Liver (tissue), 8 donors: ENCODE measurements at regions not wholly inside any gene's neighbourhood (a gene's known extent, or its start where the extent isn't known, plus 50 kb on each side); places are given as distances from the start of the nearest gene placed in this dataset.

Experiments used
- DNase-seq: peaks from one replicate; pipeline ENCODE4 v3.0.0-alpha.2; 2017; ENCODE audit warnings: low spot score
- H3K27ac ChIP-seq, 2 donors: one replicate each; pipeline ENCODE4 v1.7.0; 2013; ENCODE audit warnings: inconsistent platforms in 2 of 2, low read length in 2 of 2, control low read depth in 1 of 2, low read depth in 1 of 2, mild to moderate bottlenecking in 1 of 2
- H3K27me3 ChIP-seq, 4 donors: one replicate each; pipeline versions ENCODE4 v1.6.1 to v1.7.0; 2013; ENCODE audit warnings: low read length in 3 of 4, inconsistent platforms in 1 of 4, mild to moderate bottlenecking in 1 of 4, moderate library complexity in 1 of 4; ENCODE audit not compliant: control insufficient read depth in 4 of 4, insufficient read depth in 4 of 4
- H3K36me3 ChIP-seq, 4 donors: one replicate each; pipeline versions ENCODE4 v1.6.1 to v1.7.0; 2013; ENCODE audit warnings: low read length in 3 of 4, mild to moderate bottlenecking in 3 of 4, low read depth in 1 of 4, moderate library complexity in 1 of 4; ENCODE audit not compliant: control insufficient read depth in 4 of 4, insufficient read depth in 3 of 4
- H3K4me1 ChIP-seq, 4 donors: one replicate each; pipeline versions ENCODE4 v1.6.1 to v1.7.0; 2013; ENCODE audit warnings: low read length in 3 of 4, mild to moderate bottlenecking in 3 of 4, moderate library complexity in 1 of 4; ENCODE audit not compliant: control insufficient read depth in 4 of 4, insufficient read depth in 4 of 4
- H3K4me3 ChIP-seq, 3 donors: one replicate each; pipeline versions ENCODE4 v1.6.1 to v1.7.0; 2013; ENCODE audit warnings: low read length in 3 of 3, control low read depth in 1 of 3, low read depth in 1 of 3, mild to moderate bottlenecking in 1 of 3
- H3K9ac ChIP-seq, 2 donors: one replicate each; pipeline ENCODE4 v1.7.0; 2013; ENCODE audit warnings: low read length in 2 of 2, mild to moderate bottlenecking in 2 of 2, moderate library complexity in 2 of 2, control low read depth in 1 of 2, low read depth in 1 of 2
- H3K9me3 ChIP-seq, 4 donors: one replicate each; pipeline versions ENCODE4 v1.6.1 to v1.7.0; 2013; ENCODE audit warnings: low read length in 3 of 4; ENCODE audit not compliant: control insufficient read depth in 4 of 4
- EGR1 ChIP-seq, 2 donors: IDR thresholded peaks; 2 replicates each; pipeline ENCODE4 v1.6.1; 2016 to 2018; ENCODE audit warnings: antibody characterized with exemption in 2 of 2, low read depth in 2 of 2
- FOXA1 ChIP-seq: IDR thresholded peaks from 2 replicates; pipeline ENCODE4 v1.6.1; 2016; ENCODE audit warnings: antibody characterized with exemption
- FOXA2 ChIP-seq: IDR thresholded peaks from 2 replicates; pipeline ENCODE4 v1.6.1; 2016; ENCODE audit warnings: antibody characterized with exemption
- GABPA ChIP-seq, 2 donors: IDR thresholded peaks in 1 of 2; conservative IDR thresholded peaks in 1 of 2; 2 replicates each; pipeline ENCODE4 v1.6.1; 2016; ENCODE audit warnings: antibody characterized with exemption in 2 of 2, mild to moderate bottlenecking in 1 of 2, moderate library complexity in 1 of 2
- HNF4A ChIP-seq, 2 donors: conservative IDR thresholded peaks; 2 replicates each; pipeline ENCODE4 v1.6.1; 2016; ENCODE audit warnings: antibody characterized with exemption in 2 of 2, mild to moderate bottlenecking in 2 of 2
- HNF4G ChIP-seq: IDR thresholded peaks from 2 replicates; pipeline ENCODE4 v1.6.1; 2016; ENCODE audit warnings: antibody characterized with exemption
- JUND ChIP-seq, 2 donors: IDR thresholded peaks; 2 replicates each; pipeline ENCODE4 v1.6.1; 2016; ENCODE audit warnings: antibody characterized with exemption in 2 of 2
- NR2F2 ChIP-seq: IDR thresholded peaks from 2 replicates; pipeline ENCODE4 v1.6.1; 2016; ENCODE audit warnings: antibody characterized with exemption
- RAD21 ChIP-seq, 2 donors: IDR thresholded peaks; 2 replicates each; pipeline ENCODE4 v1.6.1; 2016; ENCODE audit warnings: antibody characterized with exemption in 2 of 2, mild to moderate bottlenecking in 2 of 2
- RXRA ChIP-seq, 2 donors: IDR thresholded peaks; 2 replicates each; pipeline ENCODE4 v1.6.1; 2017 to 2018; ENCODE audit warnings: antibody characterized with exemption in 2 of 2, mild to moderate bottlenecking in 1 of 2
- SP1 ChIP-seq: IDR thresholded peaks from 2 replicates; pipeline ENCODE4 v1.6.1; 2018; ENCODE audit warnings: antibody characterized with exemption, mild to moderate bottlenecking
- TAF1 ChIP-seq: conservative IDR thresholded peaks from 2 replicates; pipeline ENCODE4 v1.6.1; 2016; ENCODE audit warnings: antibody characterized with exemption, mild to moderate bottlenecking
- YY1 ChIP-seq: IDR thresholded peaks from 2 replicates; pipeline ENCODE4 v1.6.1; 2016; ENCODE audit warnings: antibody characterized with exemption, mild to moderate bottlenecking
- WGBS: extraction: QIAGEN DNeasy Blood & Tissue Kit; methylation state at CpG from one replicate; pipeline ENCODE4 v1.1.7; 2013; 5-methylcytosine and 5-hydroxymethylcytosine counted together
- TF ChIP-seq, protein P1 (sequence below): fragments of 150-350 bp; IDR thresholded peaks from 2 replicates; pipeline ENCODE4 v1.5.1; 2017; ENCODE audit warnings: improper control_type of control experiment, low read depth, low read length; ENCODE audit not compliant: missing input control
- TF ChIP-seq, protein P2 (sequence below): IDR thresholded peaks from 2 replicates; pipeline ENCODE4 v1.6.1; 2016; ENCODE audit warnings: antibody characterized with exemption
- TF ChIP-seq, protein P3 (sequence below): IDR thresholded peaks from 2 replicates; pipeline ENCODE4 v1.6.1; 2016; ENCODE audit warnings: antibody characterized with exemption
- donor health status: healthy.
- donor health status: healthy.
- donor health status: healthy.
- donor health status: healthy.
- donor health status: healthy.

DNA sequence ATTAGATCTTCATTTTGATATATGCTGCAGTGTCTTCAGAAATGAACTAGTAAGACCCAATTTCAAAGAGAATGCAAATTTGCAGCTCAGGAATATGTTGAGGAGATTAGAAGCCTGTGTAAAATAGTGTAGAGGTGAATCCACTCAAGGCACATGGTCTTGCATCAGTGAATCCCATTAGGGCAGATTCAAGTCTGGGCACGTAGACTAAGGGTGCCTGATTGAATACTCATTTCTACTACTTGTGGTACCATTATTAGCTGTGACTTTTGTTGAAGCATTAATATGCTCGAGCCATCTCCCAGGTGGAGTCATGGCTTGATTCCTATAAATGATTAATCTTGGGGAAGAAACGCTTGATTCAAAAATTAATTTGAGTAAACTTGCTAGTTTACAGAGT lies 129.4 kb downstream of the AKAP11 start (continued):
- TF ChIP-seq HNF4G (no peak), GABPA (IDR thresholded peaks at IDR 0.05 in 1 of 2, conservative IDR thresholded peaks at IDR 0.05 in 1 of 2) (no peak), FOXA1 (no peak), HNF4A (conservative IDR thresholded peaks at IDR 0.05) (no peak)

DNA sequence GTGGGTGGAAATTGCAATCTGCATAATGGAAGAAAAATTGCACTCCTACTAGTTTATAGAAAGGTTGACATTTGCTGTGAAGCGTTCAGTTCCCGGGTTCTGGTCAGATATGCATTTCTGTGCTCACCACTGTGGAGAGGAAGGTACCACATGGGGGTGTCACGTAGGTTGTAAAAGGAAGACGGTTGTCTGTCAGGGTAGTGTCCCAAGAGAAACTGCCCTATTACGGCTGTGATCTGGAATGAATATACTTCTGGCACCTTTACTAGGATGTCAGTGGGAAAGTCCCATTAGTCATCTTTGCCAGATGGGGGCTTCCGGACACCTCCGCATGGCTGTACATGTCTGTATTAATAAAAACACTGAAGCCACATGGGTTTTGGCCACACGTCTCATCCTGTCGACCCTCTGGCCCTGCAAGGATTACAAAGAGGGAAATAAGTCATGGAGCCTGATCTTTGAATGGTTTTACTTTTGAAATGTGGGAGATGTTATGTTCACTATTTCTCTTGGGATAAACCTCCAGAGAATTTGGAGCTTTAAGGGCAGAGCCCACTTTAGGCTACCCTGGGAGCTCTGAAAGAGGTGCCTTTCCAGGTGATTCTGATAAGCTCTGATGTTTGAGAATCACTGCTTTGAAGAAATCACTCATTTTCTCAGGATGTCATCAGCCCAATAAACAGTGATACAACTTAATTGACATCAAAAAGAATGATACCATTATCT lies 133.9 kb downstream of the AKAP11 start:
- Histone ChIP-seq H3K9me3 (no peaks in the 10 kb centered on the region), H3K27ac (no peak overlapping the region), H3K36me3 (no peaks in the 10 kb centered on the region), H3K4me3 (no peak overlapping the region), H3K9ac (no peak overlapping the region), H3K27me3 (no peaks in the 10 kb centered on the region), H3K4me1 (no peaks in the 10 kb centered on the region)
- WGBS = 78% methylated on average over 9 of the region's 9 CpGs
- no peak for DNase-seq
- TF ChIP-seq TAF1 (no peak), FOXA1 (no peak), NR2F2 (no peak), GABPA (IDR thresholded peaks at IDR 0.05 in 1 of 2, conservative IDR thresholded peaks at IDR 0.05 in 1 of 2) (no peak), EGR1 (IDR thresholded peaks at IDR 0.05; ENCODE audit: low read depth in 2 of 2) (no peak), JUND (IDR thresholded peaks at IDR 0.05) (no peak), SP1 (no peak), RAD21 (IDR thresholded peaks at IDR 0.05) (no peak), RXRA (IDR thresholded peaks at IDR 0.05) (no peak), YY1 (no peak), HNF4A (conservative IDR thresholded peaks at IDR 0.05) (no peak), HNF4G (no peak)
- TF ChIP-seq, protein P1, sequence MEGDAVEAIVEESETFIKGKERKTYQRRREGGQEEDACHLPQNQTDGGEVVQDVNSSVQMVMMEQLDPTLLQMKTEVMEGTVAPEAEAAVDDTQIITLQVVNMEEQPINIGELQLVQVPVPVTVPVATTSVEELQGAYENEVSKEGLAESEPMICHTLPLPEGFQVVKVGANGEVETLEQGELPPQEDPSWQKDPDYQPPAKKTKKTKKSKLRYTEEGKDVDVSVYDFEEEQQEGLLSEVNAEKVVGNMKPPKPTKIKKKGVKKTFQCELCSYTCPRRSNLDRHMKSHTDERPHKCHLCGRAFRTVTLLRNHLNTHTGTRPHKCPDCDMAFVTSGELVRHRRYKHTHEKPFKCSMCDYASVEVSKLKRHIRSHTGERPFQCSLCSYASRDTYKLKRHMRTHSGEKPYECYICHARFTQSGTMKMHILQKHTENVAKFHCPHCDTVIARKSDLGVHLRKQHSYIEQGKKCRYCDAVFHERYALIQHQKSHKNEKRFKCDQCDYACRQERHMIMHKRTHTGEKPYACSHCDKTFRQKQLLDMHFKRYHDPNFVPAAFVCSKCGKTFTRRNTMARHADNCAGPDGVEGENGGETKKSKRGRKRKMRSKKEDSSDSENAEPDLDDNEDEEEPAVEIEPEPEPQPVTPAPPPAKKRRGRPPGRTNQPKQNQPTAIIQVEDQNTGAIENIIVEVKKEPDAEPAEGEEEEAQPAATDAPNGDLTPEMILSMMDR = no peak
- TF ChIP-seq, protein P2, sequence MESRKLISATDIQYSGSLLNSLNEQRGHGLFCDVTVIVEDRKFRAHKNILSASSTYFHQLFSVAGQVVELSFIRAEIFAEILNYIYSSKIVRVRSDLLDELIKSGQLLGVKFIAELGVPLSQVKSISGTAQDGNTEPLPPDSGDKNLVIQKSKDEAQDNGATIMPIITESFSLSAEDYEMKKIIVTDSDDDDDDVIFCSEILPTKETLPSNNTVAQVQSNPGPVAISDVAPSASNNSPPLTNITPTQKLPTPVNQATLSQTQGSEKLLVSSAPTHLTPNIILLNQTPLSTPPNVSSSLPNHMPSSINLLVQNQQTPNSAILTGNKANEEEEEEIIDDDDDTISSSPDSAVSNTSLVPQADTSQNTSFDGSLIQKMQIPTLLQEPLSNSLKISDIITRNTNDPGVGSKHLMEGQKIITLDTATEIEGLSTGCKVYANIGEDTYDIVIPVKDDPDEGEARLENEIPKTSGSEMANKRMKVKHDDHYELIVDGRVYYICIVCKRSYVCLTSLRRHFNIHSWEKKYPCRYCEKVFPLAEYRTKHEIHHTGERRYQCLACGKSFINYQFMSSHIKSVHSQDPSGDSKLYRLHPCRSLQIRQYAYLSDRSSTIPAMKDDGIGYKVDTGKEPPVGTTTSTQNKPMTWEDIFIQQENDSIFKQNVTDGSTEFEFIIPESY = no peak
- TF ChIP-seq, protein P3, sequence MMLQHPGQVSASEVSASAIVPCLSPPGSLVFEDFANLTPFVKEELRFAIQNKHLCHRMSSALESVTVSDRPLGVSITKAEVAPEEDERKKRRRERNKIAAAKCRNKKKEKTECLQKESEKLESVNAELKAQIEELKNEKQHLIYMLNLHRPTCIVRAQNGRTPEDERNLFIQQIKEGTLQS = no peak

DNA sequence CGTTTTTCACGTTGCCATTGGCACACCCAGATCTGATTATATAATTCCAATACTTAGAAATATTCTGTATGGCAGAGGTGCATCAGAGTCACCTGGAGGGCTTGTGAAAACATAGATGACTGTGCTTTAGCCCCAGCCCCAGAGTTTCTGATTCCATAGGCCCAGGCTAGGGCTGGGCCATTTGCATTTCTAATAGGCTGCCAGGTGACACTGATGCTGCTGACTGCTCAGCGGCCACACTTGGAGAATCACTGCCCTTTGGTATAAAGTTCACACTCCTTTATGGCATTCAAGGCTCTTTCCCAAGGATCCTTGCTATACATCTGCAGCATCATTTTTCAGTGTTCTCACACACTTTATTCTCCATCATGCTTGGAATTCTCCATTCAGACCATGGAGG lies 137.1 kb downstream of the AKAP11 start:
- Histone ChIP-seq H3K27ac (no peak overlapping the region), H3K9ac (no peak overlapping the region), H3K27me3 (no peaks in the 10 kb centered on the region), H3K4me3 (no peak overlapping the region), H3K9me3 (no peaks in the 10 kb centered on the region), H3K4me1 (no peaks in the 10 kb centered on the region), H3K36me3 (no peaks in the 10 kb centered on the region)
- TF ChIP-seq FOXA2 (no peak), RXRA (IDR thresholded peaks at IDR 0.05) (no peak), TAF1 (no peak), RAD21 (IDR thresholded peaks at IDR 0.05) (no peak), NR2F2 (no peak)
- TF ChIP-seq, protein P2 = no peak
- TF ChIP-seq, protein P3 = no peak
- DNase-seq = no peak
- WGBS = 81% methylated on average over 3 of the region's 3 CpGs
